A549 (cell line): ENCODE measurements at regions not wholly inside any gene's neighbourhood (a gene's known extent, or its start where the extent isn't known, plus 50 kb on each side); places are given as distances from the start of the nearest gene placed in this dataset.

Source experiments
- ATAC-seq, 2 experiments: fragments of 200-7000 bp in 1 of 2; fragments of >200 bp in 1 of 2; cut with Nextera tagmentation in 1 of 2; cut with Tn5 transposase in 1 of 2; 3 replicates each; pipeline versions ENCODE4 v1.8.0 to v1.9.1; 2018 to 2020; ENCODE audit warnings: mild to moderate bottlenecking in 1 of 2, moderate library complexity in 1 of 2
- CTCF ChIA-PET: fragments of 300-600 bp; sonication (Branson Sonifier 250); formaldehyde crosslinking; extraction: SDS; loops from one replicate; lab custom pipeline; 2021; ENCODE audit warnings: antibody characterized with exemption, inconsistent platforms; lab: Yijun Ruan, JAX
- POLR2A ChIA-PET: fragments of 350-600 bp; formaldehyde crosslinking; extraction: SDS; loops from one replicate; lab custom pipeline; 2021; ENCODE audit warnings: antibody characterized with exemption, inconsistent platforms; lab: Yijun Ruan, JAX
- DNase-seq, 2 experiments: peaks; one replicate each; pipeline versions ENCODE4 v3.0.0 to v3.0.0-alpha.2; 2011 to 2016; ENCODE audit warnings: low read depth in 1 of 2, low spot score in 1 of 2
- FAIRE-seq: peaks from 2 replicates; lab custom pipeline; 2011; peaks lifted over from hg19 to GRCh38; lab: Jason Lieb, UNC
- H3K27ac ChIP-seq, 2 experiments: fragments of >200 bp; sonication (Bioruptor Twin); formaldehyde crosslinking; 3 replicates each; pipeline ENCODE4 v1.5.1; 2016 to 2017
- H3K4me1 ChIP-seq: fragments of >200 bp; sonication (Bioruptor Twin); formaldehyde crosslinking; 3 replicates; pipeline ENCODE4 v1.6.1; 2016
- H3K4me2 ChIP-seq: fragments of >200 bp; sonication (Bioruptor Twin); formaldehyde crosslinking; 3 replicates; pipeline ENCODE4 v1.6.1; 2016
- H3K4me3 ChIP-seq: fragments of >200 bp; sonication (Bioruptor Twin); formaldehyde crosslinking; 3 replicates; pipeline ENCODE4 v1.5.1; 2016
- H3K9me3 ChIP-seq: fragments of >200 bp; sonication (Bioruptor Twin); formaldehyde crosslinking; 3 replicates; pipeline ENCODE4 v1.6.1; 2016
- ATOH8 ChIP-seq: fragments of 250-450 bp; sonication (Bioruptor Pico); IDR thresholded peaks from 2 replicates; pipeline ENCODE4 v1.5.0; 2020; ENCODE audit warnings: low read depth, mild to moderate bottlenecking, moderate library complexity
- CBX2 ChIP-seq: fragments of 200-600 bp; sonication (generic); IDR thresholded peaks from 2 replicates; pipeline ENCODE4 v1.6.1; 2016; ENCODE audit warnings: low read depth, mild to moderate bottlenecking, borderline replicate concordance
- CBX8 ChIP-seq: fragments of 200-600 bp; sonication (generic); IDR thresholded peaks from 2 replicates; pipeline ENCODE4 v1.6.1; 2016
- CEBPB ChIP-seq, 2 experiments: fragments of >200 bp in 1 of 2; sonication (Bioruptor Twin) in 1 of 2; formaldehyde crosslinking in 1 of 2; IDR thresholded peaks; 2 replicates each; pipeline ENCODE4 v1.6.1; 2012 to 2016
- CHD2 ChIP-seq: fragments of 150-350 bp; IDR thresholded peaks from 2 replicates; pipeline ENCODE4 v1.6.1; 2014; ENCODE audit warnings: low read length; ENCODE audit not compliant: partially characterized antibody
- E2F6 ChIP-seq: IDR thresholded peaks from 2 replicates; pipeline ENCODE4 v1.6.1; 2012; ENCODE audit warnings: low read depth, borderline replicate concordance
- EHMT2 ChIP-seq: fragments of 200-600 bp; sonication (generic); IDR thresholded peaks from 2 replicates; pipeline ENCODE4 v1.6.1; 2016; ENCODE audit warnings: antibody characterized with exemption, low read depth, mild to moderate bottlenecking, moderate library complexity
- EP300 ChIP-seq, 2 experiments: fragments of >200 bp; sonication (Bioruptor Twin); formaldehyde crosslinking; IDR thresholded peaks; 2 replicates in 1 of 2; 3 replicates in 1 of 2; pipeline ENCODE4 v1.6.1; 2016 to 2017
- ESRRA ChIP-seq: fragments of 150-350 bp; IDR thresholded peaks from 2 replicates; pipeline ENCODE4 v1.6.1; 2014; ENCODE audit warnings: mild to moderate bottlenecking, low read length, borderline replicate concordance
- FOSB ChIP-seq: fragments of 250-450 bp; sonication (Bioruptor Pico); IDR thresholded peaks from 2 replicates; pipeline ENCODE4 v1.5.0; 2020; ENCODE audit warnings: mild to moderate bottlenecking, moderate library complexity
- GATA3 ChIP-seq: IDR thresholded peaks from 2 replicates; pipeline ENCODE4 v1.6.1; 2012; ENCODE audit warnings: borderline replicate concordance
- HDAC2 ChIP-seq: fragments of 200-600 bp; sonication (generic); IDR thresholded peaks from 2 replicates; pipeline ENCODE4 v1.6.1; 2016
- HES2 ChIP-seq: fragments of >200 bp; sonication (Bioruptor Twin); formaldehyde crosslinking; IDR thresholded peaks from 2 replicates; pipeline ENCODE4 v1.6.1; 2016
- HOXA7 ChIP-seq: fragments of 250-450 bp; sonication (Bioruptor Pico); IDR thresholded peaks from 2 replicates; pipeline ENCODE4 v1.5.0; 2020; ENCODE audit warnings: mild to moderate bottlenecking, moderate library complexity
- HOXB5 ChIP-seq: fragments of 250-450 bp; sonication (Bioruptor Pico); IDR thresholded peaks from 2 replicates; pipeline ENCODE4 v1.5.0; 2020; ENCODE audit warnings: mild to moderate bottlenecking, moderate library complexity
- JUN ChIP-seq, 2 experiments: fragments of >200 bp; sonication (Bioruptor Twin); formaldehyde crosslinking; IDR thresholded peaks; 2 replicates in 1 of 2; 3 replicates in 1 of 2; pipeline ENCODE4 v1.6.1; 2016 to 2017
- JUNB ChIP-seq: fragments of >200 bp; sonication (Bioruptor Twin); formaldehyde crosslinking; IDR thresholded peaks from 2 replicates; pipeline ENCODE4 v1.6.1; 2016
- KDM1A ChIP-seq: fragments of 200-600 bp; sonication (generic); IDR thresholded peaks from 2 replicates; pipeline ENCODE4 v1.6.1; 2016; ENCODE audit warnings: low read depth, mild to moderate bottlenecking
- MAFK ChIP-seq: fragments of 450-650 bp; IDR thresholded peaks from 2 replicates; pipeline ENCODE4 v1.6.1; 2014; ENCODE audit not compliant: partially characterized antibody
- MAX ChIP-seq: IDR thresholded peaks from 2 replicates; pipeline ENCODE4 v1.6.1; 2012
- NR3C1 ChIP-seq: fragments of >200 bp; sonication (Bioruptor Twin); formaldehyde crosslinking; IDR thresholded peaks from 3 replicates; pipeline ENCODE4 v1.6.1; 2017
- PBX3 ChIP-seq: IDR thresholded peaks from 2 replicates; pipeline ENCODE4 v1.6.1; 2012
- PHF8 ChIP-seq: fragments of 200-600 bp; sonication (generic); IDR thresholded peaks from 2 replicates; pipeline ENCODE4 v1.6.1; 2016; ENCODE audit warnings: low read depth, mild to moderate bottlenecking, antibody characterized with exemption, moderate library complexity, borderline replicate concordance
- POLR2A ChIP-seq: IDR thresholded peaks from 2 replicates; pipeline ENCODE4 v1.6.1; 2012; ENCODE audit warnings: mild to moderate bottlenecking, low read length
- POLR2AphosphoS2 ChIP-seq: conservative IDR thresholded peaks from 2 replicates; pipeline ENCODE4 v1.6.1; 2012; ENCODE audit warnings: low read length, improper control_type of control experiment, inconsistent platforms
- RFX5 ChIP-seq: fragments of 450-650 bp; IDR thresholded peaks from 2 replicates; pipeline ENCODE4 v1.7.1; 2014; ENCODE audit warnings: antibody characterized with exemption, mild to moderate bottlenecking, moderate library complexity
- TFCP2L1 ChIP-seq: fragments of 250-450 bp; sonication (Bioruptor Pico); IDR thresholded peaks from 2 replicates; pipeline ENCODE4 v1.5.0; 2021; ENCODE audit warnings: mild to moderate bottlenecking
- USF2 ChIP-seq: fragments of 450-650 bp; IDR thresholded peaks from 2 replicates; pipeline ENCODE4 v1.6.1; 2014; ENCODE audit warnings: antibody characterized with exemption
- ZFP36 ChIP-seq: fragments of 450-650 bp; IDR thresholded peaks from 2 replicates; pipeline ENCODE4 v1.6.1; 2014; ENCODE audit warnings: borderline replicate concordance; ENCODE audit not compliant: partially characterized antibody
- ZNF302 ChIP-seq: fragments of 250-450 bp; sonication (Bioruptor Pico); IDR thresholded peaks from 2 replicates; pipeline ENCODE4 v1.9.0; 2021; ENCODE audit warnings: inconsistent platforms, mild to moderate bottlenecking, moderate library complexity
- ZSCAN20 ChIP-seq: fragments of 250-450 bp; sonication (Bioruptor Pico); IDR thresholded peaks from 2 replicates; pipeline ENCODE4 v1.8.0; 2022; ENCODE audit warnings: mild to moderate bottlenecking, moderate library complexity
- WGBS: methylation state at CpG from one replicate; pipeline ENCODE4 v1.1.6; 2017; ENCODE audit errors: missing lambda C conversion rate; 5-methylcytosine and 5-hydroxymethylcytosine counted together

GRCh38 chr2:145855142-145855541, 1335.2 kb upstream of the ZEB2 start:
- H3K4me3 ChIP-seq, result no peak overlapping the region
- TF ChIP-seq MAX (no peak), ATOH8 (CRISPR knock-in tag) (no peak), CEBPB (IDR thresholded peaks at IDR 0.05) (no peak), ZFP36 (no peak), FOSB (CRISPR knock-in tag) (no peak), EP300 (IDR thresholded peaks at IDR 0.05) (no peak)
- H3K27ac ChIP-seq, result no peak overlapping the region
- WGBS, result 82% methylated on average over 1 of the region's 1 CpG
- ChIA-PET POLR2A (no interaction called here), CTCF (no interaction called here)
- FAIRE-seq, result no peak
- no peak for ATAC-seq
- DNase-seq, result no peak
- H3K4me2 ChIP-seq, result no peak overlapping the region
- no peaks in the 10 kb centered on the region for H3K9me3 ChIP-seq
- no peaks in the 10 kb centered on the region for H3K4me1 ChIP-seq

GRCh38 chr2:145854039-145854755, 1334.3 kb upstream of the ZEB2 start:
- no peaks in the 10 kb centered on the region for H3K4me1 ChIP-seq
- DNase-seq, result no peak
- no peak overlapping the region for H3K4me2 ChIP-seq
- 40% methylated on average over 4 of the region's 4 CpGs for WGBS
- TF ChIP-seq ZNF302 (CRISPR knock-in tag) (no peak), EHMT2 (no peak), CBX8 (no peak), CBX2 (no peak), MAFK (no peak), JUN (IDR thresholded peaks at IDR 0.05) (no peak), RFX5 (no peak), ESRRA (no peak), CHD2 (no peak), ZSCAN20 (CRISPR knock-in tag) (no peak), GATA3 (no peak), POLR2A (no peak), CEBPB (IDR thresholded peaks at IDR 0.05) (no peak), HDAC2 (no peak), JUNB (no peak), HOXA7 (CRISPR knock-in tag) (no peak), HES2 (no peak), USF2 (no peak), PBX3 (no peak)
- TF ChIP-seq, all 56 proteins: peak for 0
- H3K9me3 ChIP-seq, result no peaks in the 10 kb centered on the region
- ChIA-PET POLR2A (no interaction called here), CTCF (no interaction called here)
- ATAC-seq (no peak), FAIRE-seq (no peak)
- H3K27ac ChIP-seq, result no peak overlapping the region
- H3K4me3 ChIP-seq, result no peak overlapping the region

- ATAC-seq, result no peak
- POLR2A ChIA-PET, result no interaction called here
- no peak overlapping the region for H3K4me2 ChIP-seq
- DNase-seq, result no peak
- H3K9me3 ChIP-seq, result no peaks in the 10 kb centered on the region
- 66% methylated on average over 2 of the region's 2 CpGs for WGBS
- FAIRE-seq, result no peak
- no peak overlapping the region for H3K27ac ChIP-seq
- no peak overlapping the region for H3K4me3 ChIP-seq
- CTCF ChIA-PET, result no interaction called here
- H3K4me1 ChIP-seq, result no peaks in the 10 kb centered on the region
- no peak for TF ChIP-seq POLR2AphosphoS2
- no peak for TF ChIP-seq KDM1A
- TF ChIP-seq TFCP2L1, result no peak
- TF ChIP-seq E2F6, result no peak
- TF ChIP-seq ZNF302 (CRISPR knock-in tag), result no peak
- TF ChIP-seq NR3C1, result no peak
- TF ChIP-seq POLR2A, result no peak
- TF ChIP-seq MAX, result no peak
- no peak for TF ChIP-seq PHF8
- no peak for TF ChIP-seq HOXB5 (CRISPR knock-in tag)
Measured at GRCh38 chr2:145851730-145852129, 1331.8 kb upstream of the ZEB2 start.
